GM21390 (cell line): ENCODE measurements at regions not wholly inside any gene's neighbourhood (a gene's known extent, or its start where the extent isn't known, plus 50 kb on each side); places are given as distances from the start of the nearest gene placed in this dataset.
"Not testable (repeated sequence)": the region's sequence is repeated elsewhere in the genome, so short reads cannot be mapped to it uniquely, and the experiment has no call there.

Experiments used
- ATAC-seq: cut with Tn5 transposase; IDR thresholded peaks from one replicate; pipeline ENCODE4 v1.9.1; 2021; ENCODE audit not compliant: unreplicated experiment

DNA sequence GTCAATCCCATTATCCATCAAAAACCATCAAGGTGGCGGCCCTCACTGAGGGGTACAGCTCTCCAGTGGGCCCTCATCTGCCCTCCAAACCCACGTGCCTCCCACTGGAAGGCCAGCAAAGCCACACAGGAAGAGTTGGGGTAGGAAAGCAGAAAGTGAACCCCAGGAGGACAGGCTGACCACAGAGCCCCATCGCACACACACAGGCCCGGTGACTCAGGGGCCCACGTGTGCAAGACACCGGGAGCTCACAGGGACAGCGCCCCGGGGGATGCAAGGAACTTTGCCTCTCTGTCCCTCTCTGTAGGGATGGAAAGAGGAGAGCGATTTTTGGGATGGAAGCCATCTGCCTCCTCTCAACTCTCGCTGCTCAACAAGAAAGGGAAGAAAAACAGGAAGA lies 85.0 kb upstream of the FRG2C start:
- not testable (repeated sequence) for ATAC-seq

DNA sequence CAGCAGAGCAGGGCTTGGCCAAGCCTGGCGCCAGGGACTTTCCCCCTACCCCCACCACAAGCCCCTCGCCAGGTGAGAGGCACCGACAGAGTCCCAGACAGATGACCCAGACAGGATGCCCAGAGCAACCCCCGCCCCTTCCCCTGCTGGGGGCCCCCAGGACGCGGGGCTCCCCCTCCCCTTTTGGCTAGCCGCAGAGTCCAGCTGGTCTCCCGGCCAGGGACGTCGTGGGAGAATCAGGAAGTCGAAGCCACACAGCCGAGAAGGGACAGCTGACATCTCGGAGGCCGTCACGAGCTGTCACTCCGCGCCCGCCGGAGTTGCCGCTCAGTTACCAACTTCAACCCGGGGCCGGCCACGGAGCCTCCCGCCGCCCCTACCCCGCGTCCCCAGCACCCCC lies 84.6 kb upstream of the FRG2C start:
- ATAC-seq: not testable (repeated sequence)

DNA sequence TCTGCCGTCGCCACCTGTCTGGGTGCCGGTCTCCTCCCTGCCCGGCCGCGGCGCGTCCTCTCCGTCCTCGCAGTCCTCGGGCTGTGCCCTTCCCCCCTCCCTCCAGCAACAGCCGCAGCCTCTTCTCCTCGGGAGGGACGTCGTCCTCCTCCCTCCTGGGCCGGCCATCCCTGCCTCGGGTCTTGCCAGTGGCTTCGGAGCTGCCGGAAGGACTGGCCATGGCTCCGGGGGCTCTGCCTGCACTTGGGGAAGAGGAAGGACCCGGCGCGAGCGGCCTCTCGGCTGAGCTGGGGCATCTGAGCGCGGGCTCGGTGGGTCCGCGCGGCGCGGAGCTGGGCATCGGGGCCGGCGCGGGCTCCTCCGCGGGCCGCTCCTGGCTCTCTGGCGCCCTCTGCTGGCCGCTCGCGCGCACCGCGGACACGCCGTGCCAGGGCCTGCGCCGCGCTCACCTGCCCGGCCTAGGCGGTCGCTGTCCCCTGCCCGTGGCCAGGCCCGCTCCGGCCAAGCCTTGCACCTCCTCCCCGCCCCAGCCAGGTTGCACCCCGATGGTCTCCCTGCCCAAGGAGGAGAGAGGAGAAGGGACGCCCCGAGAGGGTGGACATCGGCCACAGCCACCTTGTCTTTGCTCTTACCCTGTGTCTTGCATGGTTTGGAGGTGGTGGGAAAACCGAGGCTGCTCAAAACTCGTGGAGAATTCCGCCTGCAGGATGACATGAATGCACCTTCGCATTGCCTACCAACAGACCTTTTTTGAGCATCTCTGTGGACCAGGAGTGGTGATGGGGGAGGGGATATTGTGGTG lies 83.9 kb upstream of the FRG2C start:
- ATAC-seq: not testable (repeated sequence)

DNA sequence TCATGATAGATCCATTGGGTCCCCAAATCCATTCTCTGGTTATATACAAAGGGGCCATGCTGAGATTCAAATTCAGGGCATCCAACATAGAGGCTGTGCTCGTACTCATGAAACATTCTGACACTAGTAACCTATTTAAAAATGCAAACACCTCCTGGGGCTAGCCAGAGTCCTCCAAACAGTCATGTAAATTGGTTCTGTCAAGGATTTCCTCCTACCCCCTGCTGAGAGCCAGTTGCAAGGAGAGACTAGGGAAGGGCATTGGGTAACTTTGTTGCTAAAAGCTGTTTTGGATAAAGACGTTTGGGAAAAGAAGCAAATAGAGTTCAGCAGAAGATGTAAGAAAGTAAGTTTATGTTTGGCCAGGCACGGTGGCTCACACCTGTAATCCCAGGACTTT lies 81.6 kb upstream of the FRG2C start:
- not testable (repeated sequence) for ATAC-seq

GRCh38 chr3:75583116-75583515 lies 81.0 kb upstream of the FRG2C start:
- not testable (repeated sequence) for ATAC-seq

DNA sequence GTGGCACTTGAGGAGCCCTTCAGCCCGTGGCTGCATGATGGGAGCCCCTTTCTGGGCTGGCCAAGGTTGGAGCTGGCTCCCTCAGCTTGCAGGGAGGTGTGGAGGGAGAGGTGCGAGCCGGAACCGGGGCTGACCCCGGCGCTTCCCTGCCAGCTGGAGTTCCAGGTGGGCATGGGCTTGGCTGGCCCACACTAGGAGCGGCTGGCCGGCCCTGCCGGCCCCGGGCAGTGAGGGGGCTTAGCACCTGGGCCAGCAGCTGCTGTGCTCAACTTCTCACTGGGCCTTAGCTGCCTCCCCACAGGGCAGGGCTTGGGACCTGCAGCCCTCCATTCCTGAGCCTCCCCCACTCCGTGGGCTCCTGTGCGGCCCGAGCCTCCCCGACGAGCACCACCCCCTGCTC lies 76.4 kb upstream of the FRG2C start:
- not testable (repeated sequence) for ATAC-seq

- ATAC-seq: not testable (repeated sequence)
Observed at GRCh38 chr3:75590382-75590781, 73.7 kb upstream of the FRG2C start.

DNA sequence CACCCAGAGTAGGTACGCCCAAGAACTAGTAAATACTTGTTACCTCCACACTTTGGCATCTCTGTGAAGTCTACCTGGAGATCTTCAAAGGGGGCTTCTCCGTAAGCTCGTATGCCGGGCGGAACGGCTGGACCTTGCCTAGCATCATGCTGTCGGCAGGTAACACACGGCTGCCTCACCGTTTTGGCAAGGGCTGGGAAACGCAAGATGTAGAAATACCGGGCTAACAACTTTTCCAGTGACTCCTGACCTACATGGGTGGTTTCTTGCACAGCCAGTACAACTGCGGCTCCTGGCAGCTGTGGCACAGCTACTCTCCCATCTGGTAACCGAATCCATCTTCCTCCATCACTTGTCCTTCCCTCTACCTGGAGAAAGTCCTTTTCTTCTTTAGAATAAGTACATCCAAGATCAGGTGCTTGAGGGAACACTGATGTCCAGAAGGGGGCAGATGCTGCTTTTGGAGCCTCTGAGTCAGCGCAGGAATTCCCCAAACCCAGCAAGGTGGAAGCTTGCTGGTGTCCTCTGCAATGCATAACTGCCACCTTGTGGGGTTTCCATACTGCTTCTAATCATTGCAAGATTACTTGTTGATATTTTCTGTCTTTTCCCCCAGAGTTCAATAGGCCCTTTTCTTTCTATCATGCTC lies 59.7 kb upstream of the FRG2C start:
- ATAC-seq: not testable (repeated sequence)

GRCh38 chr3:75607996-75608395 lies 56.1 kb upstream of the FRG2C start:
- ATAC-seq: not testable (repeated sequence)

- not testable (repeated sequence) for ATAC-seq
Observed at GRCh38 chr3:75609598-75609997, 54.5 kb upstream of the FRG2C start.

- ATAC-seq: no peak
Observed at GRCh38 chr3:75610773-75611172, 53.4 kb upstream of the FRG2C start.

- not testable (repeated sequence) for ATAC-seq
Observed at GRCh38 chr3:75611724-75612460, 52.2 kb upstream of the FRG2C start.
